GM18498 (cell line): ENCODE measurements at regions not wholly inside any gene's neighbourhood (a gene's known extent, or its start where the extent isn't known, plus 50 kb on each side); places are given as distances from the start of the nearest gene placed in this dataset.

Source experiments
- ATAC-seq: cut with Tn5 transposase; IDR thresholded peaks from one replicate; pipeline ENCODE4 v1.9.1; 2021; ENCODE audit warnings: mild to moderate bottlenecking, moderate library complexity; ENCODE audit not compliant: unreplicated experiment

- no peak for ATAC-seq
Observed at GRCh38 chr2:145041706-145042105, 521.8 kb upstream of the ZEB2 start.

GRCh38 chr2:145040433-145040832, 520.5 kb upstream of the ZEB2 start:
- no peak for ATAC-seq

- ATAC-seq: no peak
Observed at GRCh38 chr2:145038041-145038525, 518.2 kb upstream of the ZEB2 start.

GRCh38 chr2:145036421-145037011, 516.6 kb upstream of the ZEB2 start:
- ATAC-seq: no peak

GRCh38 chr2:145034511-145034910, 514.6 kb upstream of the ZEB2 start:
- no peak for ATAC-seq

GRCh38 chr2:145033438-145033837, 513.5 kb upstream of the ZEB2 start:
- no peak for ATAC-seq

- no peak for ATAC-seq
Observed at GRCh38 chr2:145032791-145033190, 512.9 kb upstream of the ZEB2 start.

- no peak for ATAC-seq
Observed at GRCh38 chr2:145029873-145030272, 510.0 kb upstream of the ZEB2 start.

GRCh38 chr2:145029081-145029480, 509.2 kb upstream of the ZEB2 start:
- ATAC-seq: no peak

GRCh38 chr2:145028101-145028920, 508.4 kb upstream of the ZEB2 start:
- no peak for ATAC-seq

- ATAC-seq: no peak
Observed at GRCh38 chr2:145026456-145027455, 506.8 kb upstream of the ZEB2 start.

GRCh38 chr2:145025382-145025781, 505.5 kb upstream of the ZEB2 start:
- ATAC-seq: no peak

GRCh38 chr2:145023334-145023934, 503.5 kb upstream of the ZEB2 start:
- ATAC-seq: no peak

- ATAC-seq: no peak
Observed at GRCh38 chr2:145022666-145023333, 502.9 kb upstream of the ZEB2 start.

GRCh38 chr2:145021962-145022665, 502.2 kb upstream of the ZEB2 start:
- ATAC-seq: no peak

- ATAC-seq: no peak
Observed at GRCh38 chr2:145020694-145021093, 500.8 kb upstream of the ZEB2 start.

GRCh38 chr2:145020139-145020538, 500.2 kb upstream of the ZEB2 start:
- ATAC-seq: no peak

- ATAC-seq: no peak
Observed at GRCh38 chr2:145018502-145018901, 498.6 kb upstream of the ZEB2 start.

GRCh38 chr2:145017149-145017548, 497.2 kb upstream of the ZEB2 start:
- no peak for ATAC-seq

GRCh38 chr2:145016711-145017110, 496.8 kb upstream of the ZEB2 start:
- ATAC-seq: no peak
